Motor neuron (in vitro differentiated cells): ENCODE measurements at regions not wholly inside any gene's neighbourhood (a gene's known extent, or its start where the extent isn't known, plus 50 kb on each side); places are given as distances from the start of the nearest gene placed in this dataset.

ENCODE experiments used
- ATAC-seq, 8 experiments: fragments of 200-7000 bp; cut with Tn5 transposase; replicated peaks in 6 of 8; 2 replicates each; pipeline ENCODE4 v1.8.0; 2021; ENCODE audit warnings: mild to moderate bottlenecking in 8 of 8, moderate library complexity in 8 of 8
- H3K27ac ChIP-seq, 2 donors: fragments of 250-450 bp; sonication (Bioruptor Pico); 2 replicates each; pipeline ENCODE4 v1.9.0; 2021; ENCODE audit warnings: antibody characterized with exemption in 2 of 2, mild to moderate bottlenecking in 2 of 2, moderate library complexity in 1 of 2
- H3K4me1 ChIP-seq, 2 donors: fragments of 250-450 bp; sonication (Bioruptor Pico); replicated peaks in 1 of 2; 2 replicates each; pipeline ENCODE4 v1.6.1; 2021; ENCODE audit warnings: antibody characterized with exemption in 2 of 2, mild to moderate bottlenecking in 2 of 2, moderate library complexity in 1 of 2
- H3K4me3 ChIP-seq, 5 donors: fragments of 250-450 bp; sonication (Bioruptor Pico); 2 replicates each; pipeline ENCODE4 v1.9.0; 2021; ENCODE audit warnings: antibody characterized with exemption in 5 of 5, mild to moderate bottlenecking in 5 of 5, moderate library complexity in 4 of 5
- WGBS, 10 experiments: fragments of 450-650 bp; shearing (Covaris generic); methylation state at CpG; one replicate each; pipeline ENCODE4 v1.0.0; 2022; 5-methylcytosine and 5-hydroxymethylcytosine counted together
- in situ Hi-C, 9 experiments: fragments of 400-800 bp; cut with MboI; loops; one replicate each; pipeline ENCODE4 v1.15.0; 2021; ENCODE audit warnings: low sequenced_read_pairs in 9 of 9, low pct_unique_long_range_greater_than_20kb in 2 of 9; ENCODE audit not compliant: unreplicated experiment in 9 of 9

- no peak overlapping the region for H3K4me3 ChIP-seq
- H3K4me1 ChIP-seq = peaks cover 3 to 15% of the 10 kb centered on the region in 2 donors
- no peak overlapping the region for H3K27ac ChIP-seq
- in situ Hi-C loops = no loop called here
- ATAC-seq = peak in 3 of 8 experiments; percentile 40 to 44 (median 41)
- WGBS, 10 experiments = 0 to 100% (median 40%) methylated on average over 1 to 4 of the region's 4 CpGs
Observed at GRCh38 chr10:29078919-29079318, 210.0 kb upstream of the LYZL1 start.

- 5 to 97% (median 89%) methylated on average over 1 to 5 of the region's 5 CpGs; no CpG with 5 or more reads in 5 of the 10 experiments for WGBS, 10 experiments
Observed at GRCh38 chr10:29081231-29081630, 207.6 kb upstream of the LYZL1 start.

GRCh38 chr10:29081951-29082685 lies 206.8 kb upstream of the LYZL1 start:
- in situ Hi-C loops = no loop called here
- Histone ChIP-seq H3K4me3 (no peak overlapping the region), H3K4me1 (peaks cover 3 to 15% of the 10 kb centered on the region in 2 donors), H3K27ac (no peak overlapping the region)
- peak in 3 of 8 experiments; percentile 83 to 99 (median 88) for ATAC-seq
- 0 to 98% (median 59%) methylated on average over 1 to 11 of the region's 13 CpGs; no CpG with 5 or more reads in 1 of the 10 experiments for WGBS, 10 experiments

More at GRCh38 chr10:29081231-29081630, 207.6 kb upstream of the LYZL1 start:
- no peak for ATAC-seq
- H3K4me1 ChIP-seq = peaks cover 3 to 15% of the 10 kb centered on the region in 2 donors
- in situ Hi-C loops = no loop called here
- H3K27ac ChIP-seq = no peak overlapping the region
- H3K4me3 ChIP-seq = no peak overlapping the region

DNA sequence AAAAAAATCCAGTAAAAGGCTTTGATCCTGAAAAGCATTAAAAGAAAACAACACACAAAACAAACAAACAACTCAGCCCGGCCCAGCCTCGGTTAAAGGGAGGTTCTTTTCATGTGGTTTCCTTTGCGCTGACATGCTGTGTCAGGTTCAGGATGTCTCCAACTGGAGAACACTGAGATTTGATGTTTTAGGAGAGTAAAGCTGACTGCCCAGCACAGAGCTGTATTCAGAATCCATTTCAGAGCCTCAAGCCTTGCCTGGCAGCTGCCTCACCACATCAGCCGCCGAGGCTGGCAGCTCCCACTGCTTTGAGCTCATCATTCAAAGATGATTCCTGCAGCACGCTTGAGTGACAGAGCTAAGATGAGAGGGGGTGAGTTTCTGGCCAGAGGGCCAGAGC lies 205.8 kb upstream of the LYZL1 start:
- WGBS, 10 experiments = 0 to 100% (median 74%) methylated on average over 1 to 4 of the region's 6 CpGs; no CpG with 5 or more reads in 3 of the 10 experiments
- H3K27ac ChIP-seq = no peak overlapping the region

GRCh38 chr10:29084681-29085307 lies 204.1 kb upstream of the LYZL1 start:
- in situ Hi-C loops = no loop called here
- peaks cover 0 to 10% of the 10 kb centered on the region in 2 donors for H3K4me1 ChIP-seq
- WGBS, 10 experiments = 26 to 92% (median 75%) methylated on average over 2 to 7 of the region's 8 CpGs; no CpG with 5 or more reads in 2 of the 10 experiments
- H3K27ac ChIP-seq = no peak overlapping the region
- ATAC-seq = no peak
- no peak overlapping the region for H3K4me3 ChIP-seq

More for the DNA sequence above, 205.8 kb upstream of the LYZL1 start:
- Histone ChIP-seq H3K4me3 (no peak overlapping the region), H3K4me1 (peaks cover 3 to 15% of the 10 kb centered on the region in 2 donors)
- in situ Hi-C loops = no loop called here
- ATAC-seq = no peak

- Histone ChIP-seq H3K4me3 (no peak overlapping the region), H3K27ac (no peak overlapping the region), H3K4me1 (no peaks in the 10 kb centered on the region)
- 36 to 100% (median 77%) methylated on average over 1 to 2 of the region's 2 CpGs; no CpG with 5 or more reads in 2 of the 10 experiments for WGBS, 10 experiments
- in situ Hi-C loops = no loop called here
- no peak for ATAC-seq
Observed at GRCh38 chr10:29089091-29089490, 199.8 kb upstream of the LYZL1 start.

- ATAC-seq = no peak
- in situ Hi-C loops = no loop called here
- Histone ChIP-seq H3K4me3 (no peak overlapping the region), H3K4me1 (no peaks in the 10 kb centered on the region), H3K27ac (no peak overlapping the region)
- 0 to 100% (median 75%) methylated on average over 1 to 2 of the region's 2 CpGs; no CpG with 5 or more reads in 1 of the 10 experiments for WGBS, 10 experiments
Observed at GRCh38 chr10:29096303-29096824, 192.5 kb upstream of the LYZL1 start.

DNA sequence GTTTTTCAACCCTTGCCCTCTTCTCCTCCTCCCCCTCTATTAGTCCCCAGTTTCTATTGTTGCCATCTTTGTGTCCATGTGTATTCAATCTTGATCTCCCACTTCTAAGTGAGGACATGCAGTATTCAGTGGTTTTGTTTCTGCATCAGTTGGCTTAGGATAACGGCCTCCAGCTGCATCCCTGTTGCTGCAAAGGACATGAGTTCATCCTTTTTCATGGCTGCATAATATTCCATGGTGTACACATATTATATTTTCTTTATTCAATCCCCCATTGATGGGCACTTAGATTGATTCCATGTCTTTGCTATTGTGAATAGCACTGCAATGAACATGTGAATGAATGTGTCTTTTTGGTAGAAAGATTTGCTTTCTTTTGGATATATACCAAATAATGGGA lies 190.4 kb upstream of the LYZL1 start:
- no peak for ATAC-seq
- in situ Hi-C loops = no loop called here
- Histone ChIP-seq H3K4me3 (no peak overlapping the region), H3K27ac (no peak overlapping the region), H3K4me1 (peaks cover 2 to 8% of the 10 kb centered on the region in 2 donors)
- WGBS, 10 experiments = 0 to 40% (median 33%) methylated on average over 1 of the region's 1 CpG; no CpG with 5 or more reads in 5 of the 10 experiments

DNA sequence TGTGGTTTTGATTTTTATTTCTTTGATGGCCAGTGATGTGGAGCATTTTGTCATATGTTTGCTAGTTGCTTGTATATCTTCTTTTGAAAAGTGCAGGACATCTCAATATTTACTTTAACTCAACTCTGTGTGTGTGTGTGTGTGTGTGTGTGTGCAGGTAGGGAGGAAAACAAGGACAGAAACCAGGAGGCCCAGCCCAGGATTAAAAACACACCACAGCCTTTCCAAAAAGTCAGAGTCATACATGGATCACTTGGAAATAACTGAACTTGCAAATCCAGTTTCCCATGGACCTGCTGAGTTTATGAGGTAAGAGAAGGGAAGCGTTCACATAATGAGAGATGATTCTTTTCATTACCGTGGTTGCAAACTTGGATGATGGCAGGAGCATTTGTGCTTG lies 189.9 kb upstream of the LYZL1 start:
- WGBS, 10 experiments = 5 to 100% (median 67%) methylated on average over 1 to 2 of the region's 2 CpGs; no CpG with 5 or more reads in 1 of the 10 experiments
- Histone ChIP-seq H3K4me3 (no peak overlapping the region), H3K4me1 (peaks cover 2 to 8% of the 10 kb centered on the region in 2 donors), H3K27ac (no peak overlapping the region)
- in situ Hi-C loops = no loop called here
- ATAC-seq = peak in 1 of 8 experiments; percentile 34

GRCh38 chr10:29099415-29099814 lies 189.5 kb upstream of the LYZL1 start:
- Histone ChIP-seq H3K27ac (no peak overlapping the region), H3K4me1 (peaks cover 2 to 8% of the 10 kb centered on the region in 2 donors), H3K4me3 (no peak overlapping the region)
- no peak for ATAC-seq
- 14 to 100% (median 86%) methylated on average over 1 to 5 of the region's 5 CpGs; no CpG with 5 or more reads in 1 of the 10 experiments for WGBS, 10 experiments
- in situ Hi-C loops = no loop called here

DNA sequence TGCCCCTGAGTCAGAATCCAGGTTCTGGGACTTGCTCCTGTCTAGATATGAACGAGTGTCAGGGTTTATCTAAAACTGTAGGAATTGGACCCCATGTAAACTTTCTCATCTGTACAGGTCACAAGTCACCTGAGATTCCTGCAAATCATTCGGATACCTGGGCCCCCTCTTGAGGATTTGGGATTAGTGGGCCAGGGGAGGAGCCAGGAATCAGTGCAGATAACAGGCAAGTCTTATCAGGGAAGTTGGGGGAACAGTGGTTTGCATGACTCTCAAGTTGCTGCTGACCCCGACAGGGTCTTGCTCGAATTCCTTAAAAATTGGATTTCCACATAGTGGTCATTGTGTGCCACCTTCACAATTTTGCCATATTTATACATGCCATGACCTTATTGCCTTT lies 188.4 kb upstream of the LYZL1 start:
- Histone ChIP-seq H3K4me1 (peaks cover 2 to 8% of the 10 kb centered on the region in 2 donors), H3K4me3 (no peak overlapping the region), H3K27ac (no peak overlapping the region)
- in situ Hi-C loops = loop anchor here in 1 of 9 experiments (25.0 kb wide), 1 partner anchor 413 kb away; the partner anchor contains the start of gene BAMBI
- no peak for ATAC-seq
- 0 to 86% (median 66%) methylated on average over 1 to 4 of the region's 4 CpGs; no CpG with 5 or more reads in 2 of the 10 experiments for WGBS, 10 experiments

- no peak overlapping the region for H3K4me3 ChIP-seq
- in situ Hi-C loops = loop anchor here in 1 of 9 experiments (25.0 kb wide), 1 partner anchor 415 kb away; the partner anchor contains the start of gene BAMBI
- 7 to 80% (median 43%) methylated on average over 1 to 4 of the region's 4 CpGs; no CpG with 5 or more reads in 2 of the 10 experiments for WGBS, 10 experiments
- ATAC-seq = peak in 2 of 8 experiments; percentile 19 to 31
- H3K4me1 ChIP-seq = peaks cover 2 to 8% of the 10 kb centered on the region in 2 donors
- H3K27ac ChIP-seq = no peak overlapping the region
Observed at GRCh38 chr10:29102233-29102632, 186.6 kb upstream of the LYZL1 start.

DNA sequence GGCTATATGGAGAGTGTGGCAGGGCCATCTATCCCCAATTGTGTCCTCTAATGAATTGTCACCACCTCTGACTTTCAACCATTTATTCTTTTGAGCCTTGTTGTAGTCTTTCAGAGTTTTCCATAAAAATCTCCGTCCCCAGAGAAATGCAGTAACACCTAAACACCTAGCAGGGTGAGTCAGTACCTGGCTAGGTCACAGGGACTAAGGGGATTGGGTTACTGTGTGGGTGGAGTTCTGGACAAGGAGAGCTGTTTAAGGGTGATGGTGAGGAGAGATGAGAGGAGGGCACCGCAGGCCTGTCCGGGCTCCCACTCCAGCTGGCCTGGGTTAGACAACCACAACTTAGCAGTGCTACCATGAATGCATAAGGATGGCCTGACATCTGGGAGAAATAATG lies 186.2 kb upstream of the LYZL1 start:
- Histone ChIP-seq H3K27ac (no peak overlapping the region), H3K4me1 (peaks cover 2 to 8% of the 10 kb centered on the region in 2 donors), H3K4me3 (no peak overlapping the region)
- 0 to 100% (median 83%) methylated on average over 1 to 2 of the region's 3 CpGs; no CpG with 5 or more reads in 4 of the 10 experiments for WGBS, 10 experiments
- in situ Hi-C loops = loop anchor here in 1 of 9 experiments (25.0 kb wide), 1 partner anchor 415 kb away; the partner anchor contains the start of gene BAMBI
- no peak for ATAC-seq
